ENCODE measurements at regions not wholly inside any gene's neighbourhood (a gene's known extent, or its start where the extent isn't known, plus 50 kb on each side); places are given as distances from the start of the nearest gene placed in this dataset.

DNA sequence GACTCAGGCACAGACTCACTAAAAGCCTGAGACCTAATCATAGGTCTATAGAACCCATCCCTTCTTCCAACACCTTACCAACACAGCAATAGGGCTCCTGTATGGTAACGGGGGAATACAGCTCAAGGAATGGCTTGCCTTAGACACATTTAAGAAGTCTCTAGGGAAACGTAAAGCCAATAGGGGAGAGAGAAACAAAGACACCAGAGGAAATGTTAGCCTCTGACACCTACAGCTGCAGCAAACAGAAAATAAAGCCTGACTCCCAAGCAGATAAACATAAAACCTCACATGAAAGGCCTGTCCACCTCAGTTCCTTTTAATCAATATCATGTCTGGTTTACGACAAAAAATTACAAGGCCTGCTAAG, 51.1 kb upstream of the NCOA1 start:
- DNase-seq (ENCODE audit: low read depth) = no peak

DNA sequence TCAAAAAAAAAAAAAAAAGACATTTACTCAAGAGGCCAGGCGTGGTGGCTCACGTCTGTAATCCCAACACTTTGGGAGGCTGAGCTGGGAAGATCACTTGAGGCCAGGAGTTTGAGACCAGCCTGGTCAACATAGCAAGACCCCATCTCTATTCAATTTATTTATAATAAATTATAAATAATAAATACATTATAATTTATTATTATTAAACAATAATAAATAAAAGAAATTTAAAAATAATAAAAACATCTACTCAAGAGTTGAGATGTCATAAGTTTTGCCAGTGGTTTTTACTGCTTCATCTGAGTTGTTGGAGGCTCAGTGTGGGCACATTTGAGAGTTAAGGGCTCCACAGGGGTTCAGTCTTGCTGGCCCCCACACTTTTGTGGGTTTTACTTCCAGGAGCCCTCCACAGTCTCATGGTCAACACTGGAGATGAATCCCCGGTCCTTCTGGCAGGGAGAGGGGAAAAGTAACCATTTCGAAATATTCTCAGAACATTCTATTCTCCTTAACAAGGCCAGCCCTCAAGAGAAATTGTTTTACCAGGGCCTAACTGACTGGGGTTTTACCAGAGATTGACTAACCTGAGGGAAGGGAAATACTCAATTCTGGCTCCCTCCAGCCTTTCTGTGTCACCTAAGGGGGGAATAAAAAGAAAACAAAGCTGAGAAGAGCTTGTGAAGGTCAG, 51.6 kb upstream of the NCOA1 start:
- DNase-seq (ENCODE audit: low read depth) = no peak

DNA sequence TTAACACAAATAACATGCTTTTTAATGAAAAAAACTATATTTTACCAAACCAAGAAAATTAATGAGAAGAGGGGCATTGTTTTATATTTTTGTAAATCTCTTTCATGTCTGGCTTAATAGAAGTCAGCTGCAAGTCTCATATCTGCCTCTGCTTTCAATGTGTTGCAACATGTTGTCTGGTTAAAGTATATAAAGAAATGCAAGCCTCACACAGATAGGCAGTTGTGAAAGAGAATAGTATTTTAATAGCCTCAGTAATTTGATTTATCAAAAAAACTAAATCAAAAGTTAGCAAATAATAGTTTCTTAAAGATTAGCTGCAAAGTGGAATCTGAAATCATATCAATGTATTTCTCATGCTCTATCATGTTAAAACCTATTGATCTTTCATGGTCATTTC, 52.9 kb upstream of the NCOA1 start:
- no peak for DNase-seq (ENCODE audit: low read depth)

DNA sequence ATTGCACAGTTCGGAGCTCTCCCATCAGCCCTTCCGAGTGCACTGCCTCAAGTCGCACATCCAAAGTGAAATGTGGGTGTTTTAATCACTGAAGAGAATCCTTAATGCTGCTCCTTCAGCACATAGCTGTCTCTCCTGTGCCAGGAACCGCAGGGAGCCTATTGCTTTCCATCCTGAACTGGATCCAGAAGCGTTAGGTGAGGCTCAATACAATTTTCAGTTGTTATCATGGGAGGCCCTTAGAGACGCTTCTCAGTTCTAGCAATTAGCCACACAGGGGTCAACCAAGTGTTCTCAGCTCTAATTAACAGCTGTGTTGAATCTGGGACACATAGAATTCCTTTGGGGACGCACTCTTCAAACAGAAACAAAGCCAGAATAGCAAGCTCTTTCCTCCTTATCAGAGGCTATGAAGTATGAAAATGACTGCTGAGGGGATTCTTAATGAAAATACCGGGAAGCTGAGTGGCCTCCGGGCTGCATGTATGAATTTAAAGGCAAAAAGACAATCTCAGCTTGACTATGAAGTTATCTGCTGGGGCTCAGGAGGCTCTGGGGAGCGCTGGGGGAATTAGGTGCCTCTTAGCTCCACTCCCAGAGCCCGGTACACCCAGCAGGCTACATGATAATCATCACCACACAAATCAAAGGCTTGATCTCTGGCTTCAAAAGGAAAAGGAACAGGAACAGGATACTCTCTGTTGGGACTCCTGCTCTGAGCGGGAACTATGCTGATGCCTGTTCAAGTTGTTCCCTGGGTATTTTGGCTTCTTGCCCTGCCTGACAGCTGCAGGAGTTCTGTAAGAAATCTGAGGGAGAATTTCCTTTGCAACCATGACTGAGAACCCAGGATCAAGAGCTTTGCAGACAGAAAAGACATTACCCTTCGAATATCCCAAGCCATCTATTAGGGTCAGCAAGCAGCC, 55.4 kb upstream of the NCOA1 start:
- no peak for DNase-seq (ENCODE audit: low read depth)

DNA sequence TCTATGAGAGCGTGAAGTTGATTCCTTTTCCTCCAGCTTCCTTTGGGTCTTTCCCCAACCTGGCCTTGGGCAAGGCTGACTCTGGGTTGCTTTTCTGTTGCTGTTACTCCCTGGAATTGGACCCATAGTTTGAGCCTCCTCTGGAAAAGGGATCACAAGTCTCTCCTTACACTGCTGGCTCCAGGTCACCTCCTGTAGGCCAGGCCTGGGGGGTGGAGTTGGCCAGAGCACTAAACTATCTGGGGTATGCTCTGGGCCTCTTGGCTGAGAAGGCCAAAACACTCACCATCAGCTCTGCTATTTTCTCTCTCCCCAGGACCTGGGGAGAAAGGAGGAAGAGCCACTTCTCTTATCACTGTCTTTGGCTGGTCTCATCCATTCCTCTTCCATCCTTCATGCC, 56.5 kb upstream of the NCOA1 start:
- DNase-seq (ENCODE audit: low read depth) = no peak

DNA sequence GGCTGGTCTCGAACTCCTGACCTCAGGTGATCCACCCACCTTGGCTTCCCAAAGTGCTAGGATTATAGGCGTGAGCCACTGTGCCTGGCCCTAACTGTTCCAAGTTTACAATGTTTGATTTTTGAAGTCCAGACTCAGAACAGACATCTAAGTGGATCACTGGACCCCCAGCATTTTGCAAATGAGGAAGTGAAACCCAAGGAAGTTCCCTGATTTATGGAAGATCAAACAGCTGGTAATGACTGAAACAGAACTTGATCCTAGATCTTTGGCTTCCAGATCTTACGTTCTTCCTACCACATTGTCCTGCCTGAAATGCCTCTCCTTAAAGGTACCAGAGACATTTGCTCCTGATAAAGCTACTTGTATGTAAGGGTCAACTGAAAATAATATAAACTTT, 58.3 kb upstream of the NCOA1 start:
- no peak for DNase-seq (ENCODE audit: low read depth)

DNA sequence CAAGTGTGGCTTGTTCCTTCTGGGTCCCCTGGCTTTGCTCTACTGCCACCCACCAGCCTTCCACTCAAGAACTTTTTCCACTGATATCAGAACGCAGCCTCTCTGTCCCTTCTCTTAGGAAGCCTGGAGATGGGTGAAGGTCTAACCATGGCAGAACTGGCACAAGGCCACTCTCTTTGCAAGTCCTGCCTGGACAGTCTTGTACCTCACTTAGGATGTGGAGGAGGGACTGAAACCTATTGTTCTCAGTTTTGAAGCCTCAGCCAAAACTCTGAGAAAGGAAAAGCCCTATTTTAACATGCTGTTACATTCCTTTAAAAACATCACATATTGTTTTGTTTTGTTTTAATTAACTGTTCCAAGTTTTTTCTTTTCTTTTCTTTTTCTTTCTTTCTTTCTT, 58.9 kb upstream of the NCOA1 start:
- no peak for DNase-seq (ENCODE audit: low read depth)

DNA sequence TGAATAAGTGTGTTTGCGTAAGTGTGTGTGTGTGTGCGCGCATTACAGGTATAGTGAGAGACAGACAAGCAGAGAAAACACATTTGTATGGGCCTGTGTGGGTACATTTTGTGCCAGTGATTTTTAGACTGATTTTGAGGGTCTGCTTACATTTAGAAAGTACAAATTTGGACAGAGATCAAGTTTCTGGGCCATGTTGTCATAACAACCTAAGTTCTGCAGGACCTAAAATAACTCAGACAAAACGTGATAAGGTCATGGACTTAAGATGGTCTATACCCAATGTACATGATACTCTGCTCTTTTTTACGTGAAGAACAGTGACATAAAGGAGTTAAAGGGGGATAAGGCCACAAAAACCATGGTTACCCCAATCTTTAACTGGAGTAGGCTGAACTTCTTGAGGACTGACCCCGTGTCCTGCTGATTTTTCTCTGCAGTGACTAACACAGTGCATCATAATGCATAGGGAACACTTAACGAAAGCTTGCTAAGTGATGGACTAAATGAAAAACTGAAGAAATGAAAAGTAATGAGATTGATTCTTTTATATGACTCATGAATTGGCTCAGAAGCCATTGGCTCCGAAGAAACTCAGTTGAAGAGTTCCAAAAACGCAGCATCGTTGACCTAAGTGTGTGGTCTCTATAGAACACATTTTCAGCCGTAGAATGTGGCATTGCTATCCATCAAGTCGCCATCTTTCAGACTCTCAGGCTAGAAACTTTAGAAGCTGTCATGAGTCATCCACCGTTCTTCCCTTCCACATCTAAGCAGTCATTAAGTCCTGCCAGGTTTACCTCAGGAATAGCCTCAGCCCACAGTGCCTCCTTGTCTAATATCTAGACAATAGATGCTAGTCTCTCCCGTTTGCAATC, 61.6 kb upstream of the NCOA1 start:
- DNase-seq (ENCODE audit: low read depth) = no peak

DNA sequence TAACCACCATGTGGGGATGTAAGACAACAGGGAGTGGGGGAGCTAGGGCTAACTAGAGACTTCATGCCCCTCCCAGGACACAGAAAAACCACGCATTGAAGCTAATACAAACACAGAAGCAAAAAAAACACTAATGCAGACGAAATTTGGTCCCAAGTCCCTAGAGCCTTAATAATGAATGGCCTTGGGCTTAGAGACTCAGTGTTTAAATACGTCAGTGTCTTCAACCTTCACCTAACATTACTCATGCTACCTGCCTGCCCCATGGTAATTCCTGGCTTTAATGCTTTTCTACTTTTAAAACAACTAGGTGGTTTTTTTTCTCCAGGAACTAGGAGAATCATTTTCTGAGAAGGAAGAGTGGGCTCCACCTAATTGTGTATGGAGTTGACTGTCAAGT, 64.1 kb upstream of the ITSN2 start:
- no peak for DNase-seq (ENCODE audit: low read depth)

DNA sequence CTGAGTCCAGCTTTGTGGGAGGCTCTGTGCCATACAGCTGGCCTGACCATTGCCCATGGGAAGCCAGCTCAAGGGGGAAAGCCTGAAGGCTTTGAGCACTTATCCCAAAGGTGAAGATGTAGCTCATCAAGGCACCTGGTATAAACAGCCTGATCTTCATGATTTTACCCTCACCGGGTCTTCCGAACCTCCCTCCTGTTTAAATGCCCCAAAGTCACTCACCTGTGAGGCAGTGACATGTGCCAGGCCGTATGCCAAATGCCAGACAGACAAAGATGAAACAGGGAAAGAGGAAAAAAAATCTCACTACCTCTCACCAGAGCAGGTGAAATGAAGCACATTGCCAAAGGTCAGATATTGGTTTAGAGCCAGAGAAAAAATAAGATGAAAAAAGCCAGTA, 62.8 kb upstream of the ITSN2 start:
- DNase-seq (ENCODE audit: low read depth) = no peak

DNA sequence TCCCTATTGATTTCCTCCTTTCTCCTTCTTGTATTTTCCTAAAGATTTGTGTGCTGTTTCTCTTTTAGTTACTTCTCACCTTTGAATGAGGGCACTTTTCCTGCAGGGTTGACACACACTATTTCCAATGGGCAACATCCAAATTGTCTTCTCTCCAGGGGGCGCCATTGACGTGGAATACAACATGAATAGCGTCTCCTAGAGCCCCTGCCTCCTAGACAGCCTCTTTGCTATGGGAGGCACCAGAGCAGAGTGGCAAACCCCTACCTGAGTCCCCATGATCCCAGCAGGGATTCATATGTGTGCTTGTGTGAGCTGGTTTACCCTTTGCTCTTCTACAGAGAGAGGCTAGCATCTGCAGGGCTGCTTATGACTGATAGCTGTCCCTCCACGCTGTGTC, 61.3 kb upstream of the ITSN2 start:
- DNase-seq (ENCODE audit: low read depth) = no peak

DNA sequence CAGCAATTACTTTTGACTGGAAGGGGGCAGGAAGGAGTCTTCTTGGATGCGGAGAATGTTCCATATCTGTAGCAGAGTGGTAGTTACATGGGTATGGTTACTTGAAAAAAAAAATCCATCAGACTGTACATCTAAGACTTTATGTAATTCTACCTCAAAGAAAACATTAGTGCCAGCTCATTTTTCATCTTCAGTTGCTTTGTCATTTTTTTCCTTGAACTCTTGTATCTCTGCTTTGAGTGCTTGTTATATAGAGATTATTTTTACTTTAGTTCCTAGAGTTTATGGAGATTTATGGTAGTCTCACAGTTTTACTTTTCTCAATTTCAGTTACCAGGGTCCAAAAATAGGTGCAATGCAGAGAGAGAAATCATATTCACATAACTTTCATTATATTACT, 60.0 kb upstream of the ITSN2 start:
- no peak for DNase-seq (ENCODE audit: low read depth)

DNA sequence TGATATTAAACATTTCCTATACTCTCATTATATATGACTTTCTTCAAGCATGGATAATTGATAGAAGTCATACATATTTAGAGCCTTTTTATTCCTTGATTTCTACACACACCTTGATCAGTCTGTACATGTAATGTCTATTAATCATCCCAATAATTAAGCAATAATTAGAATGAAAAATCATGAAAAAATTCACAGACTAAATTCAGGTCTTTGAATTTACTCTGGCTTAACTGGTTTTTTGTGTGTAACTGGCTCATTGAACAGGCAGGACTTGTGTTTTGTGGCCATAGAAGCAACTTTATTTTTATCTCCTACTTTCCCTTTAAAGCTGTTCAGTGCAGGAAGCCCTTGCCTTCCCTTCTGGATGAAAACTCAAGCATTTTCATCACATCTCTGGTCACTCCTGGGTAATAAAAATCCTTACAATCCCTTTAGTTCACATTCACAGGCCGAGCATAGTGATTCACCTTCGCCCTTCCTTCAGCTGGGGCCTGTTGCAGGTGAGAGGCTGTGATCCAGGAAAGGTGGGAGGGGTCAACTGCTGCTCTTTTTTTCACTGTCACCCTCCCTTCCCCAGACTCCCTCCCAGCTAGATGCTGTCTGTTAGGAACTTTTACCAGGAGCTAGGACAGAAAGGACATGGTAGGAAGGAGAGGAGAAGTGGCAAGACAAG, 58.0 kb upstream of the ITSN2 start:
- no peak for DNase-seq (ENCODE audit: low read depth)

DNA sequence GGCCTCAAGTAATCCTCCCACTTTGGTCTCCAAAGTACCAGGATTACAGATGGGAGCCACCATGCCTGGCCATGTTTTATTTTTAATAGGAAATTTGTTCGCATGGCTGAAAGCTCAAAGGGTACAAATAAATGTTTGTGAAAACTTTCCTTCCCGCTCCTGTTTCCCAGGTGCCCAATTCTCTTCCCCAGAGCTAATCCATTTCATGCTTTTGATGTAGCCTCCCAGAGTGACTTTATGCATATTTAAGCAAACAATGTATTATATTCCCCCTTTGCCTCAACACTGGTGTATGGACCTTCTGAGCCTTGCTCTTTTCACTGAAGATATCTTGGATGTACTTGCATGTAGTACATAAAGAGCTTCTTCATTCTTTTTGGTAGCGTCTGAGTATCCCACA, 52.5 kb upstream of the ITSN2 start:
- DNase-seq (ENCODE audit: low read depth) = no peak

DNA sequence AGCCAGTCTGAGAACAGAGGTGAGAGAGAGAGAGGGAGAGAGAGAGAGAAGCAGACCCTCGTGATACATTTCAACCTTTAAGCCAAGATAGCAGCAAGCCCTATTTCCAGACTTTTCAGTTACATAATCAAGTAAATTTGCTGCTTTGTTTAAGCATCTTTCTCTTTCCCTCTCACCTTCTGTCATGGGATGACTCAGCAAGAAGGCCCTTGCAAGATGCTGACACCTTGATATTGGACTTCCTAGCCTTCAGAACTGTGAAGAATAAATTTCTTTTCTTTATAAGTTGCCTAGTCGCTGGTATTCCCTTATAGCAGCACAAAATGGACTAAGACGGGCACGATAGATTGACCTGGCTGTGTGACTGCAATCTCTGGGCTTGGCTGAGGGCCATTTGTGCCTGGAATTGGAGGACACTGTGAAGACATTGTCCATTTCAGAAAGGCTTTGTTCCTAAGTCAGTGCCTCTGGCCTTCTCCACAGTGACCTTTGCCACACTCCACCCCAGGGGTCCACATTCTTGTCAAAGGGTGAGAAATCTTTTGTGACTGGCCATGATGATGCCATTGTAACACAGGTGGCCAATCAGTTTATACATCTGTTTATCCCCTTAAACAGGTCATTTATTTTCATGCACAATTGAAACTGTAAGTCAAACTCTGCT, 51.3 kb upstream of the ITSN2 start:
- no peak for DNase-seq (ENCODE audit: low read depth)

DNA sequence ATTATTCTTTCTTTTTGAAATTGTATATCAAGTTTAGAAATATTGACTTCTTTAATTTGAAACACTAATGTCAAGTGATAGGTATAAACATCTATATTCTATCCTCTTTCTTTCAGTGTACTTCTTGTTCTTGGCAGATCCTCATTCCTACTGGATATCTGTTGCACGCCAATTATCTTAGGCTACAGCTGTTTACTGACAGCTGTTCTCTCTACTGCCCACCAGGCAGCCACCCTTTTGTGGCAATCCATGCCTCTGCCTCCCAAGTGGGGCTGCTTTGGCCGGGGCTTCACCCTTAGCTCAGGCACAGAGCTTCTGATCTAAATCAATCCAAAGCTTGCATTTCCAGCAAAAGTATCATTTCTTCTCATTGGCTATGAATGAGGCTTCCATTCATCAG, 50.6 kb upstream of the ITSN2 start:
- no peak for DNase-seq (ENCODE audit: low read depth)

DNA sequence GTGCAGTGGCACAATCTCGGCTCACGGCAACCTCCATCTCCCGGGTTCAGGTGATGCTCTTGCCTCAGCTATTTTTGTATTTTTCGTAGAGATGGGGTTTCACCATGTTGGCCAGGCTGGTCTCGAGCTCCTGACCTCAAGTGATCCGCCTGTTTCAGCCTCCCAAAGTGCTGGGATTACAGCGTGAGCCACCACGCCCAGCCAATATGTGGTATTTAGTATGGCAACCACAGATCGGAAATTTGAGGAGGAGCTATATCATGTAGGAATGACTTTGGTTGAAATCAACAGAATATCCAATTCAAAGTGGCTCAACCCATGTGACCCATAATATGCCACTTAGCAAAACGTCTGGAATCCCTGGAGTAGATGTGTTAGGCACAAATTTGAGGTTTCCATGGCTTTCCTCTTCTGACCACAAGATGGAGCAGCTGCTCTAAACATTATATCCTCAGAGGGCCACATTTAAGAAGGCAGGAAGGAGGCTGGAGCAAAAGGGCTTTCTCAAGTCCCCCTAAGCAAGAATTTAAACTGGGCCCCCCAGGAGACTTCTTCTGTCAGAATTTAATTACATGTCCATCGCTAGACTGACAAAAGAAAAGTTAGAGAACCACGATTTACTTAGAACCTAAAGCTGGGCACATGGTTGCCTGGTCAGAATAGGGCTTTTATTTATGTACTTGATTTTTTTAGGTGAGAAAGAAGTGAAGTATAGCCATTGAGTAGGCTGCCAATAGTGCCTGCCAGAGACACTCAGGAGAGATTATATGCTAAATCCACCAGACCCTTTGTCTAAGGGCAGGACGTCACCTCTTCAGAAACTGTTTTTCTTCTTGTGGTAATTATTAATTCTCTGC, 49.6 kb upstream of the ITSN2 start:
- DNase-seq (ENCODE audit: low read depth) = peak; percentile 27
